H9 (cell line): ENCODE measurements at regions not wholly inside any gene's neighbourhood (a gene's known extent, or its start where the extent isn't known, plus 50 kb on each side); places are given as distances from the start of the nearest gene placed in this dataset.

Experiments
- DNase-seq: peaks from one replicate; pipeline ENCODE4 v3.0.0-alpha.2; 2017
- H2AFZ ChIP-seq: one replicate; pipeline ENCODE4 v1.6.1; 2013; ENCODE audit warnings: mild to moderate bottlenecking, low read length, control low read depth, moderate library complexity
- H2AK5ac ChIP-seq: 2 replicates; pipeline ENCODE4 v1.6.1; 2013; ENCODE audit warnings: low read length, control low read depth, mixed read lengths; ENCODE audit not compliant: insufficient read length
- H2BK120ac ChIP-seq: one replicate; pipeline ENCODE4 v1.6.1; 2013; ENCODE audit warnings: low read depth, mild to moderate bottlenecking, low read length, control low read depth, inconsistent platforms; ENCODE audit not compliant: poor library complexity, severe bottlenecking
- H2BK12ac ChIP-seq: 2 replicates; pipeline ENCODE4 v1.6.1; 2013; ENCODE audit warnings: low read length, control low read depth, mixed read lengths, low read depth; ENCODE audit not compliant: insufficient read length
- H2BK15ac ChIP-seq: 2 replicates; pipeline ENCODE4 v1.6.1; 2013; ENCODE audit warnings: low read depth, low read length, control low read depth
- H2BK20ac ChIP-seq: one replicate; pipeline ENCODE4 v1.6.1; 2013; ENCODE audit warnings: low read depth, mild to moderate bottlenecking, low read length, control low read depth, inconsistent platforms; ENCODE audit not compliant: poor library complexity, severe bottlenecking
- H2BK5ac ChIP-seq: 2 replicates; pipeline ENCODE4 v1.6.1; 2013; ENCODE audit warnings: low read length, control low read depth, mixed read lengths; ENCODE audit not compliant: insufficient read length
- H3K14ac ChIP-seq: 2 replicates; pipeline ENCODE4 v1.6.1; 2013; ENCODE audit warnings: low read length, control low read depth; ENCODE audit not compliant: insufficient read depth
- H3K18ac ChIP-seq: 2 replicates; pipeline ENCODE4 v1.6.1; 2013; ENCODE audit warnings: low read depth, mild to moderate bottlenecking, mixed read lengths, low read length, control low read depth; ENCODE audit not compliant: insufficient read length
- H3K23ac ChIP-seq: 2 replicates; pipeline ENCODE4 v1.6.1; 2013; ENCODE audit warnings: low read length, control low read depth, mixed read lengths, low read depth; ENCODE audit not compliant: insufficient read length
- H3K23me2 ChIP-seq: 2 replicates; pipeline ENCODE4 v1.6.1; 2013; ENCODE audit warnings: low read depth, mild to moderate bottlenecking, mixed read lengths, low read length, control low read depth; ENCODE audit not compliant: insufficient read length, poor library complexity, severe bottlenecking
- H3K27ac ChIP-seq: 2 replicates; pipeline ENCODE4 v1.5.1; 2013; ENCODE audit warnings: low read length, control low read depth, mixed read lengths, low read depth; ENCODE audit not compliant: insufficient read length
- H3K27me3 ChIP-seq: 2 replicates; pipeline ENCODE4 v1.6.1; 2013; ENCODE audit warnings: low read length, control low read depth, inconsistent platforms; ENCODE audit not compliant: insufficient read depth
- H3K4ac ChIP-seq: 2 replicates; pipeline ENCODE4 v1.6.1; 2013; ENCODE audit warnings: low read depth, mild to moderate bottlenecking, control low read depth, inconsistent platforms, low read length, moderate library complexity
- H3K4me1 ChIP-seq: 2 replicates; pipeline ENCODE4 v1.6.1; 2013; ENCODE audit warnings: low read length, control low read depth, inconsistent platforms; ENCODE audit not compliant: insufficient read depth
- H3K4me2 ChIP-seq: 2 replicates; pipeline ENCODE4 v1.6.1; 2013; ENCODE audit warnings: low read length, control low read depth, mixed read lengths; ENCODE audit not compliant: insufficient read length, insufficient read depth
- H3K56ac ChIP-seq: 2 replicates; pipeline ENCODE4 v1.6.1; 2013; ENCODE audit warnings: low read depth, mild to moderate bottlenecking, mixed read lengths, low read length, control low read depth; ENCODE audit not compliant: insufficient read length
- H3K79me1 ChIP-seq: 2 replicates; pipeline ENCODE4 v1.6.1; 2013; ENCODE audit warnings: low read depth, mild to moderate bottlenecking, moderate library complexity, low read length, control low read depth, inconsistent platforms; ENCODE audit not compliant: insufficient read depth, poor library complexity, severe bottlenecking
- H3K79me2 ChIP-seq: 2 replicates; pipeline ENCODE4 v1.6.1; 2013; ENCODE audit warnings: low read length, control low read depth, inconsistent platforms; ENCODE audit not compliant: insufficient read depth
- H3K9ac ChIP-seq: 2 replicates; pipeline ENCODE4 v1.6.1; 2013; ENCODE audit warnings: low read length, control low read depth, mixed read lengths; ENCODE audit not compliant: insufficient read length; ENCODE audit errors: extremely low read depth
- H3K9me3 ChIP-seq: one replicate; pipeline ENCODE4 v1.6.1; 2013; ENCODE audit warnings: low read depth, low read length, inconsistent platforms; ENCODE audit not compliant: control insufficient read depth
- H3T11ph ChIP-seq: one replicate; pipeline ENCODE4 v1.6.1; 2013; ENCODE audit warnings: mild to moderate bottlenecking, low read length, control low read depth, inconsistent platforms
- H4K20me1 ChIP-seq: one replicate; pipeline ENCODE4 v1.6.1; 2013; ENCODE audit not compliant: control insufficient read depth, insufficient read length, insufficient read depth
- H4K5ac ChIP-seq: 2 replicates; pipeline ENCODE4 v1.6.1; 2013; ENCODE audit warnings: low read depth, mild to moderate bottlenecking, mixed read lengths, low read length, control low read depth; ENCODE audit not compliant: insufficient read length
- H4K8ac ChIP-seq: replicated peaks from 2 replicates; pipeline ENCODE4 v1.6.1; 2013; ENCODE audit warnings: low read length, control low read depth, mixed read lengths, low read depth; ENCODE audit not compliant: insufficient read length
- H4K91ac ChIP-seq: 2 replicates; pipeline ENCODE4 v1.6.1; 2013; ENCODE audit warnings: low read depth, mild to moderate bottlenecking, moderate library complexity, mixed read lengths, low read length, control low read depth; ENCODE audit not compliant: insufficient read length
- H3K27ac Mint-ChIP-seq, 3 experiments: 2 replicates in 2 of 3; 3 replicates in 1 of 3; pipeline ENCODE4 v1.8.0; 2020 to 2021; ENCODE audit warnings: mixed read lengths in 3 of 3, mild to moderate bottlenecking in 1 of 3, moderate library complexity in 1 of 3
- H3K27me3 Mint-ChIP-seq: 2 replicates; pipeline ENCODE4 v1.8.0; 2021; ENCODE audit warnings: low read depth, mild to moderate bottlenecking, moderate library complexity, mixed read lengths
- H3K36me3 Mint-ChIP-seq, 3 experiments: 2 replicates in 2 of 3; 3 replicates in 1 of 3; pipeline ENCODE4 v1.8.0; 2020 to 2021; ENCODE audit warnings: low read depth in 3 of 3, mixed read lengths in 3 of 3; ENCODE audit not compliant: insufficient read depth in 1 of 3
- H3K4me1 Mint-ChIP-seq, 2 experiments: 2 replicates each; pipeline ENCODE4 v1.8.0; 2020; ENCODE audit warnings: mixed read lengths in 2 of 2
- H3K4me3 Mint-ChIP-seq, 2 experiments: 2 replicates in 1 of 2; 3 replicates in 1 of 2; pipeline ENCODE4 v1.8.0; 2020 to 2021; ENCODE audit warnings: mild to moderate bottlenecking in 2 of 2, mixed read lengths in 2 of 2, moderate library complexity in 1 of 2
- H3K9me3 Mint-ChIP-seq, 2 experiments: 2 replicates in 1 of 2; 3 replicates in 1 of 2; pipeline ENCODE4 v1.8.0; 2020; ENCODE audit warnings: mild to moderate bottlenecking in 2 of 2, mixed read lengths in 2 of 2, moderate library complexity in 1 of 2
- WGBS: extraction: QIAGEN DNeasy Blood & Tissue Kit; methylation state at CpG from one replicate; pipeline ENCODE4 v1.1.7; 2013; ENCODE audit warnings: missing lambda C conversion rate, low lambda C conversion rate, mixed read lengths; ENCODE audit not compliant: insufficient read length; ENCODE audit errors: extremely low coverage; 5-methylcytosine and 5-hydroxymethylcytosine counted together
- TF ChIP-seq, protein P1 (sequence below): fragments of 200-600 bp; sonication (generic); conservative IDR thresholded peaks from 3 replicates; pipeline ENCODE4 v1.8.0; 2021; ENCODE audit warnings: antibody characterized with exemption, mild to moderate bottlenecking

DNA sequence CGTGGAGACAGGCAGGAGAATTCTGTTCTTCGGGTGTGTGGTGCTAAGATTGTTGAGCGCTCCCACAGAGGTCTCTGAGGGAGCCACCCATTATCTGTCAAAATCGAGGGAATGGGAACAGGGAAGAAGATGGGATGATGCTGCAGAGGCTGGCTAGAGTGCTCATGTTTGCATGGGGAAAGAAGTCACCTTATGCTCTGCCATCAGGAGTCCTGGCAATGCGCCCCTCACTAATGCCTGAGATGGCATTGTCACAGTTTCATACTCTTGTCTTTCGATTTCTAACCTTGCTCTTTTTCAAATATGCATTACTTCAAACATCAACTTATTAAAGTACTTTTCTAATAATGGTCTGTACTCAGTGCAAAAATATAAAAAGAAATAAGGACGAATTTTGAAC, 463.3 kb upstream of the CELF4 start:
- Histone ChIP-seq H3K79me2 (no peaks in the 10 kb centered on the region), H3K23ac (no peak overlapping the region), H4K20me1 (no peaks in the 10 kb centered on the region), H3K4ac (no peak overlapping the region), H3K4me1 (no peaks in the 10 kb centered on the region), H2BK15ac (no peak overlapping the region), H3K27ac (no peak overlapping the region), H4K91ac (no peak overlapping the region), H2BK120ac (no peak overlapping the region), H3K23me2 (no peaks in the 10 kb centered on the region), H3K18ac (no peak overlapping the region), H3K14ac (no peak overlapping the region), H3K9me3 (no peaks in the 10 kb centered on the region), H2BK20ac (no peak overlapping the region), H3K79me1 (no peaks in the 10 kb centered on the region), H3T11ph (no peak overlapping the region), H2BK12ac (no peak overlapping the region), H2BK5ac (no peak overlapping the region), H3K56ac (no peak overlapping the region), H4K5ac (no peak overlapping the region), H3K27me3 (no peaks in the 10 kb centered on the region; the same call in 1 of the 2 replicates), H4K8ac (no peak overlapping the region), H3K4me2 (no peak overlapping the region), H3K9ac (no peak overlapping the region), H2AK5ac (no peak overlapping the region), H2AFZ (no peak overlapping the region)
- Mint-ChIP-seq H3K9me3 (no peaks in the 10 kb centered on the region), H3K36me3 (peaks cover 0 to 2% (median 0%) of the 10 kb centered on the region in 3 experiments; a peak in 1 of 7 replicates), H3K27me3 (no peaks in the 10 kb centered on the region; the same call in 1 of the 2 replicates), H3K27ac (peak overlapping the region in 1 of 3 experiments; percentile 46; a peak in 1 of 7 replicates), H3K4me3 (no peak overlapping the region), H3K4me1 (peaks cover 9 to 13% of the 10 kb centered on the region in 2 experiments)
- TF ChIP-seq, protein P1, sequence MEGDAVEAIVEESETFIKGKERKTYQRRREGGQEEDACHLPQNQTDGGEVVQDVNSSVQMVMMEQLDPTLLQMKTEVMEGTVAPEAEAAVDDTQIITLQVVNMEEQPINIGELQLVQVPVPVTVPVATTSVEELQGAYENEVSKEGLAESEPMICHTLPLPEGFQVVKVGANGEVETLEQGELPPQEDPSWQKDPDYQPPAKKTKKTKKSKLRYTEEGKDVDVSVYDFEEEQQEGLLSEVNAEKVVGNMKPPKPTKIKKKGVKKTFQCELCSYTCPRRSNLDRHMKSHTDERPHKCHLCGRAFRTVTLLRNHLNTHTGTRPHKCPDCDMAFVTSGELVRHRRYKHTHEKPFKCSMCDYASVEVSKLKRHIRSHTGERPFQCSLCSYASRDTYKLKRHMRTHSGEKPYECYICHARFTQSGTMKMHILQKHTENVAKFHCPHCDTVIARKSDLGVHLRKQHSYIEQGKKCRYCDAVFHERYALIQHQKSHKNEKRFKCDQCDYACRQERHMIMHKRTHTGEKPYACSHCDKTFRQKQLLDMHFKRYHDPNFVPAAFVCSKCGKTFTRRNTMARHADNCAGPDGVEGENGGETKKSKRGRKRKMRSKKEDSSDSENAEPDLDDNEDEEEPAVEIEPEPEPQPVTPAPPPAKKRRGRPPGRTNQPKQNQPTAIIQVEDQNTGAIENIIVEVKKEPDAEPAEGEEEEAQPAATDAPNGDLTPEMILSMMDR = no peak
- no peak for DNase-seq
- no CpG with 5 or more reads among the region's 7 CpGs for WGBS
